ENCODE measurements at regions not wholly inside any gene's neighbourhood (a gene's known extent, or its start where the extent isn't known, plus 50 kb on each side); places are given as distances from the start of the nearest gene placed in this dataset.
"Not testable (repeated sequence)": the region's sequence is repeated elsewhere in the genome, so short reads cannot be mapped to it uniquely, and the experiment has no call there.

GRCh38 chr4:164659765-164660164 is 94.2 kb upstream of the SMIM31 start:
- TF ChIP-seq CTCF (IDR thresholded peaks at IDR 0.05; ENCODE audit: borderline replicate concordance, insufficient read depth, low read depth, low read length): no peak

GRCh38 chr4:164676152-164676551 is 77.8 kb upstream of the SMIM31 start:
- not testable (repeated sequence) for H3K4me3 ChIP-seq (ENCODE audit: low read depth, low read length)

More at GRCh38 chr4:164659765-164660164, 94.2 kb upstream of the SMIM31 start:
- H3K4me3 ChIP-seq (ENCODE audit: low read depth, low read length): no peak overlapping the region

GRCh38 chr4:164683040-164683439 is 70.9 kb upstream of the SMIM31 start:
- H3K4me3 ChIP-seq (ENCODE audit: low read depth, low read length): no peak overlapping the region
- no peak for TF ChIP-seq CTCF (IDR thresholded peaks at IDR 0.05; ENCODE audit: borderline replicate concordance, insufficient read depth, low read depth, low read length)

- TF ChIP-seq CTCF (IDR thresholded peaks at IDR 0.05; ENCODE audit: borderline replicate concordance, insufficient read depth, low read depth, low read length): no peak
- H3K4me3 ChIP-seq (ENCODE audit: low read depth, low read length): no peak overlapping the region
These were observed 58.3 kb upstream of the SMIM31 start for GRCh38 chr4:164695650-164696049.

GRCh38 chr4:164700471-164700870 is 53.5 kb upstream of the SMIM31 start:
- TF ChIP-seq CTCF (IDR thresholded peaks at IDR 0.05; ENCODE audit: borderline replicate concordance, insufficient read depth, low read depth, low read length): peak; percentile 50; the same call in 1 of the 2 replicates
- H3K4me3 ChIP-seq (ENCODE audit: low read depth, low read length): no peak overlapping the region

GRCh38 chr4:164701665-164702064 is 52.3 kb upstream of the SMIM31 start:
- no peak for TF ChIP-seq CTCF (IDR thresholded peaks at IDR 0.05; ENCODE audit: borderline replicate concordance, insufficient read depth, low read depth, low read length)
- no peak overlapping the region for H3K4me3 ChIP-seq (ENCODE audit: low read depth, low read length)
